NK-92 (cell line): ENCODE measurements at regions not wholly inside any gene's neighbourhood (a gene's known extent, or its start where the extent isn't known, plus 50 kb on each side); places are given as distances from the start of the nearest gene placed in this dataset.

ENCODE experiments used
- DNase-seq: peaks from one replicate; lab custom pipeline; 2025; ENCODE audit not compliant: unreplicated experiment; lab: John Stamatoyannopoulos, UW

DNA sequence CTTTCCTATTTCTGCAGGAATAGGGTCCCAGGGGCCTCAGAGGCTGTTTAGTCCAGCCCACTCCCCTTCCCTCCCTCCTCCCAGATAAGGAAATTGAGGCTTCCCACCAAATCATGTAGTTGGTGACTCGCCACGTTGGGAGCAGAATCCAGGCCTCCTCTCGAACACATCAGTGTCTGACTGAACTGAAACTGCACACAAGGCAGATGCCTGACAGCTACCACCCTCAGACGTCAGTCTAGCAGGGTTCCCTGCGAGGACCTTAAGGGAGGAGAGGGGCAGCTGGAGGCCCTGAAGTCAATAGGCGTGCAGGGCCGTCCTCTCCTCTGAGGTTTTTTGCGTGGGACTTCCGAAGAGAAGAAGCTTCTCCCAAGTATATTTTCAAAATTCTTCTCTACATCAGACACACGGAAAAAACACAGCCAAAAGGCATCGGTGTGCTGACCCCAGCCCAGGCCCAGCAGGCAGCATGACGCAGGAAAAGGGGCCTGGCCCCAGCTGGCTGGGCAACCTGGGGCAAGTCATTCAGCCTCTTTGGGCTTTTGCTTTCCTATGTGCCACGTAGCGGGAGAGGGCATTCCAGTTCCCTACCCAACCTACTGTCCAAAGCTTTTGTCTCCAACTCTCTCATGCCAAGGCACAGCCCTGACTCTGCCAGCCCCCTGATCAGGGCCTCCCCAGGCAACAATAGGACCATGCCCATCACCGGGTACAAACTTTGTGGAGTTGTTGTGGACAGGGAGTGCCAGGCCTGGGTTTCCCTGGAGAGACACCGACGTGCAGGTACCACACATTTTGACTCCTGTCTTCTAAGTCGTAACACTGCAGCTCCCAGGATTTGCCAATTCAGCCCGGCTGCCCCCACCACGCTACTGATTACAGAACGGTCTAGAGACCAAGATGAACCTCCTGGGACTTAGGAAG is 283.1 kb downstream of the XXYLT1 start:
- DNase-seq = no peak

DNA sequence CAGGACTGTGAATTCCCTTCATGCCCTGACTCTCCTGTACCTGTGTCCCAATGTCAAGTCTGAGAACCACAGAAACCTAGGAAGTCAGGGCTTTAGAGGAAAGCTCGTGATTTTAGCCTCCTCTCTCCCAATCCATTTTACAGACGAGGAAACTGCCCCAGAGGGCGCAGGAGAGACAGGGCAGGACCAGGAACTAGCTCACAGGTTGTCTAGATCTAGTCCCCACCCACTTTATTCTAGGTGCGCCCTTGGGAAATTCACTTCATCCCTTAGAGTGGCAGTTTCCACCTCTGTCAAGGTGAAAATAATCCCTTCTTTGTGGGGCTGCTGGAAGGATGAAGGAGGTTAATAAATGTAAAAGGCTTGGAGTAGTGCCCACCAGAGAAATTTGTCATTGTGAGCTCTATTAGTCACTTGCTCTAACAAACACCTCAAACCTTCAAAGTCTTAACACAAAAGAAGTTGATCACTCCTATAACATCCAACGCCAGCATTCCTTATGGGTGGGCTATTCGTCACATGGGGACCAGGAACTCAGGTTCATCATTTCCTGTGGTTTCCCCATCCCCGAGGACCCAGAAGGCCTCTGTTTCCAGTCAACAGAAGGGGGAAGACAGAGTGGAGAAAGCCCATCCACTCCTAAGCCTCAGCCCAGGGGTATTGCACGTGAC is 282.3 kb downstream of the XXYLT1 start:
- no peak for DNase-seq

DNA sequence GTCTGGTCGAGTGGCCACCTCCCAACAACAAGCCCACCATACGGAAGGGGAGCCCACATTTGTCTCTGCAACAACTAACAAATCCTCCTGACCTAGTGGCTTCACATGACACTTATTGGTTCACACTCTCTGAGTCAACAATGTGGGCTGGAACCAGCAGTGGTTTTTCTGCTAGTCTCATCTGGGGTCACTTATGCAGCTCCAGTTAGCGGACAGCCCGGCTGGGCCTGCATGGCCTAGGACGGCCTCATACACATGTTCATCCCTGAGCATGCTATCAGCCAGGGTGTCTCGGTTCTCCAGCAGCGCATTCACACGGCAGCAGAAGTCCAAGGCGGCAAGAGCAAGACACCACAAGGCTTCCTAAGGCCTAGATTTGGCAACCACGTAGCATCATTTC is 281.7 kb downstream of the XXYLT1 start:
- DNase-seq = no peak

DNA sequence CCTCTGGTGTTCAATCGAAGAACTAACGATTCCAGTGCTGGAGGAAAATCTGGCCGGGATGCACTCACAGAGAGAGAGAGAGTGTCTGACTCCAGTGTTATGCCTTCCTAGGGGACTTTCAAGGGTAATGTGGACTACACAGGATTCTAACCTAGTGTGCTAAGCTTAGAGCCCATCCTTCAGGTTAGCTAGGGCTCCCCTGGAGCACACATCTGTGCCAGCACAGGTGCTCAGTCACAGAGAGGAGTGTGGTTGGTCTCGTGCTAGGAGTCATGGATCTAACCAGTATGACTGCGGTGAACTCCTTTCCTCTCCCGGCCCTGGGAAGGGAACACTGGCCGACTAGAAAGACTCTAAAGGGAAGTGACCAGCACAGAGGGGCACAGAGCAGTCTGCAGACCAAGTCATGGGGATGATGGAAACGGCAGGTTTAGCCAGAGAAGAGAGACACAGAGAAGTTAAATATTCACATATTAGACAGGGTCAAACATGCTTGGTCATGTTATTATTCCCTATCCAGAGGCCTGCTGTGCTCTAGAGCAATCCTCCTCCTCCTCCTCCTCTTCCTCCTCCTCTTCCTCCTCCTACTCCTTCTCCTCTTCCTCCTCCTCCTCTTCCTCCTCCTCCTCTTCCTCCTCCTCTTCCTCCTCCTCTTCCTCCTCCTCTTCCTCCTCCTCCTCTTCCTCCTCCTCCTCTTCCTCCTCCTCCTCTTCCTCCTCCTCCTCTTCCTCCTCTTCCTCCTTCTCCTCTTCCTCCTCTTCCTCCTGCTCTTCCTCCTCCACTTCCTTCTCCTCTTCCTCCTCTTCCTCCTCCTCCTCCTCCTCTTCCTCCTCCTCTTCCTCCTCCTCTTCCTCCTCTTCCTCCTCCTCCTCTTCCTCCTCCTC is 280.3 kb downstream of the XXYLT1 start:
- DNase-seq = no peak

DNA sequence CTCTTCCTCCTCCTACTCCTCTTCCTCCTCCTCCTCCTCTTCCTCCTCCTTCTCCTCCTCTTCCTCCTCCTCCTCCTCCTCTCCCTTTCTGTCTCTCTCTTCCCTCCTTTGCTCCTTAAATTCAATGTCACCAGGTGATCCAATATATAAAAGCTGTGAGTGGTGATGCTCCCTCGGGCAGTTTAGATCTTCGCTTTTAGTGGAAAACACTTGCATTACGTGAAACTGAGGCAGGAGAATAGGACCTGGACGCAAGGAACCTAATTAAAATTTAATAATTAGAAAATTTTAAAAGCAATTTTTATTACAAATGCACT is 279.7 kb downstream of the XXYLT1 start:
- DNase-seq = no peak

DNA sequence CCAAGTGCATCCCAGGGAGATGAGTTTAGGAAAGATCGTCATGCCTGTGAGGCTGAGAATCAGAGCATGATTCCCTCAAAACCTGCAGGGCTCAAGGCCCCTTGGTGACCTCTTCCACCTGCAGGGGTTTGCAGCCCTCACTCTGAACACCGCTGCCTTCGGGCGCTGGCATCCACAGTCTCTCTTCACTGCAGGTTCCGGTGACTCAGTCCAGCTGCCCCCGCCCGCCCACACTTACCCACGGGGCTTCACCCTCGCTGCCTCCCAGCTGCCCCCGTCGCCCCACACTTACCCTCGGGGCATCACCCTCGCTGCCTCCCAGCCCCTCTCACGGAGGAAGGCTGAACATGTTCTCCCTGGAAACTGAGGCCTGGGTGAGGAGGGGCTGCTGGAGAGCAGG is 277.1 kb downstream of the XXYLT1 start:
- no peak for DNase-seq

DNA sequence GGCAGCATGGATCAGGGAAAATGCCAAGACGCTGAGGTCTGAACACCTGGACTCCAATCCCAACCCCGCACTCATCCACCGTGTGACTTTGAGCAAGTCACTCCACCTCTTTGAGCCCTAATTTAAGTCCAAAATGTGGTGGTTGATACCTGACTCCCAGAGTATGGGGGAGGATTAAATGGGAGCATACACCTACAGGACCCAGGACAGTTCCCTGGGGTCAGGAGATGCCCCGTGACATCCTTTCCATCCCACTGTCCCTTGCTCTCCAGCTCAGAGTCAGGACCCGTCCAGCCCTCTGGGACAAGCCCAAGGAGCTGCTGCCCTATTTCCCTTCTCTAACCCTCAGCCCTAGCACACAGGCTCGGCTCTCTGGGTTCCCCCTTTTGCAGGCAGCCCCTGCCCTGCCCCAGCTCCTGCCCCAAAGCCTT is 276.4 kb downstream of the XXYLT1 start:
- no peak for DNase-seq

DNA sequence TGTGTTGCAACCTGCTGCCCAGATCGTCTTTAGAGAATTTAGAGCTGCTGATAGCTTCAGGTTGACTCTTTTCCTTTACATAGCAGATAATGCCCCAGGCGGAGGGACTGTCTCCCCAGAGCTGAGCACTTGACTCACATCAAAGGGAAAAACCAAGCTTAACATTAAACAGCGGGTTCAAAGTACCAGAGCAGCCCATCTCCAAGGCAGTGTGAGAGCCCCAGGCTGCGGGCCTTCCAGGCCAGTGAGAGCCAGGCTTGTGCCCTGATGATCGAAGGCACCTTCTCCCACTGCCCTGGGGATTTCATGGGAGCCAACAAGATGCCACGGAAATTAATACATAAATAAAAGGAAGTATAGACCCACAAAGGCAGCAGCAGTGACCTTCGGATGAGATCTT is 275.6 kb downstream of the XXYLT1 start:
- DNase-seq = no peak

DNA sequence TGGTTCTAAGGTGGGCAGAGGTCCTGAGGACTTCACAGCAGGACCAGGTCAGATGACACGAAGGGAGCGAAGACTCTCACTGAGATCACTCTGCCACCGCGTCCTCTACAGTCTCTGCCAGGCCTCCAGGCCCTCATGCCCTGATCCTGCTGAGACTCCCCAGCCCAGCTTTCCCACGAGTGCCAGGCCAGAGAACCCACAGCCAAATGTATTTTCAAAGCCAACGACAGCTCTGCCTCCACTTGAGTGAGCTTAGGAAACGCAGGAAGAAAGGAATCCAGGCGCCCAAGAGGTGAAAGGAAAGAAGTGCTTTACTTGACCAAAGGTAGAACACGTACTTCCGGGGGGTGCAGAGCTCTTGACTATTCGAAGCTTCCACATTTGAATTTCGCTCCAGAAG is 275.0 kb downstream of the XXYLT1 start:
- no peak for DNase-seq

DNA sequence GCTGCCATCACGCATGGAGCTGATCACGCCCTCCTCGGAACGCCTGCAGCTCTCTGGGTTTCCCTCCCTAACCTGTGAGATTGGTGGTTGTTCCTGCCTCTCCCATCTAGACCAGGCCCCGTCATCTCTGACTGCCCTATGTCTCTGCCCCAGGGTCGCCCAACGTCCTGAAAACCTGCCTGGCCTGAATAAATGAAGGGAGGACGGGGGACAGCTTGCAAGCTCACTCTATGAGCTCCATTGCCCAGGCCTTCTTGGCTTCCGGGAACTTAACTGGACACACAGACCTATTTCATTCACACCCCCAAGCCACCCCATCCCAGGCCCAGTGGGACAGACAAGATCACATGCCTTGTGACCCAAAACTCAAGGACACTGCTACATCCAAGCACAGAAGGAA is 274.2 kb downstream of the XXYLT1 start:
- DNase-seq = no peak

DNA sequence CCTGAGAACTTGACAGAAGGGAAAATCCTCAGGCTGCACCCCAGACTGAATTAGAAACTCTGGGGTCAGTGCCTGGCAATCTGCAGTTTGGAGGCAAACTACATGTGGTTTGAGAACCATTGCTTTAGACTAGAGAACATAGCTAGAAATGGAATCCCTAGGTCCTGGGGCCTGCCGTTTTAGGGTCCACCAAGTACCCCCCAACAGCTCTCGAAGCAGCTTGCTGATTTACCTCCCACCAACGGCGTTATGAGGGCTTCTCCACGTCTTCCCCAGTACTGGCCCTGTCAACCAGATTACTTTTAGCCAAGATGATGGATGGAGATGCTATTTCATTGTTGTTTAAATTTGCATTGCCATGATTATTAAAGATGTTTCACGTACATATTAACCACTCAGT is 272.5 kb downstream of the XXYLT1 start:
- DNase-seq = no peak

DNA sequence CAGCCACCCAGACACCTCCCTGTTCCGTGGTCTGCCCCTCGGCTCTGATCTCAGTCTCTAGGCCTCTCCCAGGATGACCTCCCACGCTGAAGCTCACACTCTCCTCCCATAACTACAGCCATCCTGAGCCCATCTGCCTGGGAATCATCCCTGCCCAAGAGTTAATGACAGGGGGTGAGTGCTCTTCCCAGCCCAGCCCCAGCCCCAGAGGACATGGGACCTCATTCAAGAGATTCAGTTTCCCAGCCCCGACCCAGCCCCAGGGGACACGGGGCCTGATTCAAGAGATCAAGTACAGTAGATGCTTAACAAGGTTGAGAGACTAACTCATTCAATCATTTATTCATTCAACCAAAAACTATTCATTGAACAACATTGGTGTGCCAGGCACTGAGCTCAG is 272.0 kb downstream of the XXYLT1 start:
- no peak for DNase-seq

DNA sequence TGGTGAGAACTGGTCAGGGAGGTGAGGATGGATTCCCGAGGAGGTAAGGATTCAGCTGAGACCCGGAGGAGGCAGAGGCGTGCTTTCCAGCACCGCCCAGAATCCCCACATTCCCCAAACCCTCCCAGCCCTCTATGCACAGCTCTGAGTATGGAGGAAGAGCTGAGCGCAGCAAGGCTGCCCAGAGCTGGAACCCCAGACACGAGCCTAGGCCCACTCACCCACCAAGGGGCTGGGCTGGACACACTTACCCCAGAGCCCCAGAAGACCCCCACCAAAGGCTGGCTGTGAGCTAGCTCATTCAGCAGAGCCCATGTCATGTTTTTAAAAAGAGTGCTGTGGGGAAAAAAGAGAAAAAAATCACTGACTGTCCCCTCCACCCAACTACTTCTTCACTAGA is 271.5 kb downstream of the XXYLT1 start:
- no peak for DNase-seq

DNA sequence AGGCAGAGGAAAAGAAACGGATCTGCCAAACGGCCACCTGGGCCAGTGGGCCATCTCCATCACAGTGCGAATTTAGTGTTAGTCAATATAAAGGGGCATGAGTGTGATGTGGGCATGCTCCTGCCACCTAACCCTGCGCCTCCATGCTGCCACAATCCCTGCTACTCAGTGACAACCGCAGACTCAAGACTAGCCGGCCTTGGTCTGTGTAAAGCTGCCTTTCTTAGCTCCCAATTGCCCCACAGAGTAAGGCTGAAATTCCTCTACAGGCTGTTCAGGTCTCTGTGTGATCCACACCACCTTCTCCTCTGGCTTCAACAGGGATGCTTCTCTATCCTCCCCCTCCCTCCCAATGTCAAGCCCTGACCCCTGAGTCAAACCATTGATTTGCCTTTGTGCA is 269.7 kb downstream of the XXYLT1 start:
- no peak for DNase-seq

DNA sequence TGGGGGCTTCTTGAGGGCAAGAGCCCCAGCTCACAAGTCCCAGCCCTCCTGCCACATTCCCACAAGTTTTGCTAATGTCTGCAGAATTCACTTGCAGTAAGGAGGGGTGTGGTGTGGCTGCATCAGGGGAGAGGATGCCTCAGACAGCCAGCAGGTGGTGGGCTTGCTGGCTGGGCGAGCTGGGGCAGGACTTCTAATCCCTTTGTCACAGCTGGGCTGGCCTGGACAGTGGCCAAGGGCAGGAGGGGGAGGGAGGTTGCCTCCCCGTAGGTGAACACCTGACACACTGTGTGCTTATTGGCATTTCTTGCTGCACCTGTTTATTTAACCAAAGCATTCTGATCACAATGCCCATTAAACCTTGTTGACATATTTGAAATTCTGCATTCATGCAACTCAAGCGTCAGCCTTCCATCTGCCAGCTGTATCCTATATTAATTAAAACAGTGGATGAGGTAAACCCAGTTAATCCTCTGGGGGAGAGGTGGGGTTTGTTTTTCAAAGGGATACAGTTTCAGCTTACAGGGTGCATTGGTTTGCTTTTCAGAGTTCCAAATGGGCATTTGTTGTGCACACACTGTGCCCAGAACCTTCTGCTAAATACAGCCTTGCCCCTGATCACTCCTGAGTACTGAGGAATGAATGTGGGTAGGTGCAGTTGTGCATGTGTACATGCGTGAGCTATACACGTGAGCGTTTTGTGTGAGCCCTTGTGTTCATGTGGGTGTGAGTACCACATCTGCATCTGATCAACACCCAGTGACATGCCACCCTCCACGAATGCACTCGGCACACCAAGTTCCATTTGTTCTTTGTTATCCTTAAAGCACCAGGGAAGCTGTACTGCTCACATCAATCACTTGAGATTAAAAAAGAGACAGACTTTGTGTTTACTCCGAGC is 268.7 kb downstream of the XXYLT1 start:
- no peak for DNase-seq

DNA sequence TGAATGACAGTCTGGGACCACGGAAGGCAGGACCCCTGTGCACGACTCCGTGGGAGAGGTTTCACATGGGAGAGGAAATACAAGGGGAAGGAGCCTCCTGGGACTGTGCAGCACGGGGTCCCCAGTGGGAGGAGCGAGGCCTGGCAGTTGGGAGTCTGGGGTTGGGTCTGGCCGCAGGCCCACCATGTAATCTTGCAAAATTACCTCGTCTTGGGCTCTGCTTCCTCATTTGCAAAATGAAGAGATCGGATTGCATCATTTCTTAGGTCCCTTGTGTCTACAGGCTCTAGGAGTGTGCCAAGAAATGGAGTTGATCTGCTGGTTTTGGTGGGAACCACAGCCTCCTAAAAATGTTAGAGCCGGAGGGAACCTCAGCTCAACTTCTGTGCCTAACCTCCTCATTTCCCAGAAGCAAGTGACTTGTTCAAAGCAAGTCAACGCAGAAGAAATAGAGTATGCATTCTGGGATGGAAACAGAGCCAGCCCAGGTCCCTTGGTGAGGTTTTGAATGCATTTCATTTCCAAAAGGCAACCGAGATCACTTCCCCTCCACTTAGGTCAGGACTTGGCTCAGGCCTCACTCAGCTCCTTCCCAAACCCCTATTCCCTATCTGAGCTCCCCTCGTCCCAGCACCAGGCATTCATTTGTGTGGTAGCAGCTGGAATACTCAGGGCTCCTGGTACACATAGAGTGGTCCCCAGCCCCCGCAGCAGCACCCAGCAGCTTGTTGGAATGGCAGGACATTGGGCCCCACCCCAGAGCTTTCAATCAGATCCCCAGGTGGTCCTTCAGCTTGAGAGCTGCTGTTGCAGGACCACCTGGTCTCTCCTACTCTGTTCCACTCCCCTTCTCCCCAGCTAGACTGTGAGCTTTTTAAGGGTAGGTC is 267.7 kb downstream of the XXYLT1 start:
- DNase-seq = no peak

DNA sequence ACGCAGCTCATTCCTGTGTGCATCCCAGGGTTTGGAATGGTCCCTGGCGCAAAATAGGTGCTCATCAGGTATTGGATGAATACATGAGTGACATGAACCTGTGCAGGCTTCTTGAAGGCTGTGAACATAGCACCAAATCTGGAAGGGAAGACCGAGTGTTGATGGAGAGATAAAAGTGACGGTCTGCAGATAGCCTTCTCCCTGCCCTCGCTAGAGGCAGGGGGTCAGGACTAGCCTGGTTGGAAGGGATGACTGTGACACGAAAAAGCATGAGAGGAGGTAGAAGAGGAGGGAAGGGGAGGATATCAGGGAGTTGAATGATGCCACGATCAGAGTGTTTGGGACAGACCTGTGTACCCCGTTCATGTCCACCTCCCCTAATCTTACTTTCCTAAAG is 267.1 kb downstream of the XXYLT1 start:
- no peak for DNase-seq

DNA sequence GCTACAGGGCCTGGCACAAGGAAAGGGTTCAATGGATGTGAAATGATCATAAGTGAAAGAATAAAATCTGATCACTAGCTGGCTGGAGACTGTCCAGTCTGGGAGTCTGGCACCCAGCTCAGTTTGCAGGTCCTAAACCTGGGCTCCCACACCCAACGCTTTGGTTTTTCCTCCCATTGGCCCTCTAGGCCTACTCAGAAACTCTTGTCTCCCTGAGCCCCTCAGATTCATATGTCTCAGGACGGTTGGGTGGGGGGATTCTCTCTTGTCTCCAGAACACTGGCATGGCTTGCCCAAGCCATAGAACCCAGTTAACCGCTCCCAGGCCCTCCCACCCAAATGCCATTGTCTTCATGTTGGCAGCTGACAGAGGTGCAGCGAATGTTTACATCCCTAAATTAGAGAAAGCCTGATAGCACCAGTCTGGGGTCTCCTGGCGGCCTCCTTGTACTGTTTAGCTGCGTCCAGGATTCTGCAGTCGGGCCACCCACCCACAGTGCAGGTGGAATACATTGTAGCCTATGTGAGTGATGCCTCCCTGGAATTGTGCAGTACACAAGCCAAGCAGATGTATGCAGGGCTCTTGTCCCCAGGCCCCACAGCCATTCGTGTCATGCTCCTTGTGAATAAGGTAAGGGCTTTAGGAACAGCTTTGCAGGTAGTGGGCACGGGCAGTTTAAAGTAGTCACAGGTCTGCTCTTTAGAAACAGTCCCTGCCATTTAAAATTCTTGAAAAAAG is 266.3 kb downstream of the XXYLT1 start:
- DNase-seq = no peak

DNA sequence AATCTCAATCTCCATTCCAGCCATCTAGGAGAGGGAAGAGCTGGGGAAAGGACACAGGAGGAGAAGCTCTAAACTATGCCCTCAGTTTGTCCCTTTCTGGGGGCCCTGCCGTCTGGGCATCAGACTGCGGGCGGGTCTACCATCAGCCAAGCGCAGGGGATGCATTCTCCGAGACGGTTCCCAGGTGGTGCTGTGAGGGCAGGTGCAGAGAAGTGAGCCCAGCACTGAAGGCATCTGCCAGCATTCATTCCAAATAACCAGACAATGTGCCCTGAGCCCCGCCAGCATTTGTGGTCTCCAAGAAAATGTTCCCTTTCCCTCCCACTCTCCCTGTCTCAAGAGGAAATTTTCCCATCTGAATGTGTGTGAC is 265.7 kb downstream of the XXYLT1 start:
- DNase-seq = no peak
